Retinal pigment epithelial cell (primary cell): ENCODE measurements at regions not wholly inside any gene's neighbourhood (a gene's known extent, or its start where the extent isn't known, plus 50 kb on each side); places are given as distances from the start of the nearest gene placed in this dataset.

Experiments used
- DNase-seq: peaks from one replicate; pipeline ENCODE4 v3.0.0-alpha.2; 2010; ENCODE audit warnings: low read depth
- H3K4me3 ChIP-seq: 2 replicates; pipeline ENCODE4 v1.5.1; 2011; ENCODE audit warnings: mild to moderate bottlenecking, low read length, control low read depth, moderate library complexity
- TF ChIP-seq, protein P1 (sequence below): conservative IDR thresholded peaks from 2 replicates; pipeline ENCODE4 v1.5.1; 2011; ENCODE audit warnings: low read depth, low read length, control low read depth, inconsistent platforms

DNA sequence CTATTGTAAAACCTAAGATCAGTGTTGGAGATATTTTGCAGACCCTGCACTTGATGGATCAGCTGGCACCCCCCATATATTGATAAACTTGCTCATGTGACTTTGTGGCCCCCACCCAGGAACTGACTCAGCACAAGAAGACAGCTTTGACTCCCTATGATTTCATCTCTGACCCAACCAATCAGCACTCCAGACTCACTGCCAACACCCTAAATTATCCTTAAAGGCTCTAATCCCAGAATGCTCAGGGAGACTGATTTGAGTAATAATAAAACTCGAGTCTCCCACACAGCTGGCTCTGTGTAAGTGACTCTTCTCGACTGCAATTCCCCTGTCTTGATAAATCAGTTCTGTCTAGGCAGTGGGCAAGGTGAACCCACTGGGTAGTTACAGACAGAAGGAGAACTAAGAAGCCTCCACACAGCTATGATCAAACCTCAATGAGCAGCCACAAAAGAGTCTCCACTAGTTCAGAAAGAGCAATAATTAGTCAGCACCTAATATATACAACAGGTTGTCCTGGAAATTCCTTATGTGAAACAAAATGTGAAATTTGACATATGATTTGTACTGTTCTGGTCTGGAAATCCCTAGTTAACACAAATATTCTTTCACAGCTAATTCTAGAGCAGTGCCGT lies 52.2 kb downstream of the ACTL7B start:
- no peak overlapping the region for H3K4me3 ChIP-seq
- TF ChIP-seq, protein P1, sequence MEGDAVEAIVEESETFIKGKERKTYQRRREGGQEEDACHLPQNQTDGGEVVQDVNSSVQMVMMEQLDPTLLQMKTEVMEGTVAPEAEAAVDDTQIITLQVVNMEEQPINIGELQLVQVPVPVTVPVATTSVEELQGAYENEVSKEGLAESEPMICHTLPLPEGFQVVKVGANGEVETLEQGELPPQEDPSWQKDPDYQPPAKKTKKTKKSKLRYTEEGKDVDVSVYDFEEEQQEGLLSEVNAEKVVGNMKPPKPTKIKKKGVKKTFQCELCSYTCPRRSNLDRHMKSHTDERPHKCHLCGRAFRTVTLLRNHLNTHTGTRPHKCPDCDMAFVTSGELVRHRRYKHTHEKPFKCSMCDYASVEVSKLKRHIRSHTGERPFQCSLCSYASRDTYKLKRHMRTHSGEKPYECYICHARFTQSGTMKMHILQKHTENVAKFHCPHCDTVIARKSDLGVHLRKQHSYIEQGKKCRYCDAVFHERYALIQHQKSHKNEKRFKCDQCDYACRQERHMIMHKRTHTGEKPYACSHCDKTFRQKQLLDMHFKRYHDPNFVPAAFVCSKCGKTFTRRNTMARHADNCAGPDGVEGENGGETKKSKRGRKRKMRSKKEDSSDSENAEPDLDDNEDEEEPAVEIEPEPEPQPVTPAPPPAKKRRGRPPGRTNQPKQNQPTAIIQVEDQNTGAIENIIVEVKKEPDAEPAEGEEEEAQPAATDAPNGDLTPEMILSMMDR = no peak
- no peak for DNase-seq

DNA sequence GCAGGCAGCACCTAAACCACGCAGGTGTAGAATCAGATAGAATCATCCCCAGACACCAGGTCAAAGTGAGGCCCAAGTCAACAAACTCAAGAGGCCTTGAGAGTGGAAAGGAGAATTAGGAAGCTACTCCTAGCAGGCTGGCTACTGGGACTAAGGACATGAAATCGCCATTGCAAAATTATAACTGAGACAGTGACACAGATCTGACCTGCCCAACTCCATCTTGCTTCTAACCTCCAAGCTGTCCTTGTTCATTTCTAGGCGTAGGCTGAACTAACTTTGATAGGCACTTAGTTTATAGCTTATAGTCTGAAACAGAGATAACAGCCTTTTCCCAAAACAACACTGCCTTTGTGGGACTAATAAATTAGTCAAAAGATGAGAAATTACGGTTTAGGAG lies 52.8 kb downstream of the ACTL7B start:
- no peak for DNase-seq
- TF ChIP-seq, protein P1 = no peak
- H3K4me3 ChIP-seq = no peak overlapping the region

DNA sequence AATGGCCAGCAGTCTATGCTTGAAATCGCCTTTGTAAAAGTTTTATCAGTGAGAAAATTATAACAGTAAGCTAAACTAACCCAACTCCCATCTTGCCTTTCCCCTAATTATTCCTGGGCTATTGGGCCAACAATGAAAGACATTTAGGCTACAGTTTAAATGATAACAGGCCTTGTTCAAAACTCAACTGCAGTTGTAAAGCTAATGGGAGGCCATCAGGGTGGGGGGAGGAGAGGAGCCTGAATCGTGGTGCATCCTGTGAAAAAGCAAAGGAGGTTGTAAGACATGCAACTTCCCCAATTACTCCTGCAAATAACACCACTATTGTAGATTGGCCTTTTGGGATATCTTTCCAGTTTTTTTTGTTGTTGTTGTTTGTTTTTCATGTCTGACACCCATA lies 53.8 kb downstream of the ACTL7B start:
- TF ChIP-seq, protein P1 = no peak
- DNase-seq = no peak
- no peak overlapping the region for H3K4me3 ChIP-seq

DNA sequence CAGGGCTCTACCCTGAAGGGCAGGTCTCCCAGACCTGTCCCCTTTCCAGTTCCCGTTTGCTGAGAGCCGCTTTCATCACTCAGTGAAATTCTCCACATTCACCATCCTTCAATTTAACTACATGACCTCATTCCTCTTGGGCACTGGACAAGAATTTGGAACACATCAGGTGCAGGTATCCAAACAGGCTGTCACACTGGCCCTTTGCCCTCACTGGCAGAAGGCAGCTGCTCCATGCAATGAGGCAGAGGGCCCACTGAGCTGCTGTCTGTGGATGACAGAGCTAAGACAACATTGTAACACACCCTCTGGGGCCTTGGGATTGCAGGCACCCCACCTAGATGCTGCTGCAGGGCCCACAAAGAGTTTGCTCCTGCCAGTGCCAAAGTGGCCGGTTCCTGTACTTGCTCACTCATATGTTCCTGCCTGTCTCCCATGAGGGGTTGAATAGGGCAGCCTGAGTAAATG lies 55.1 kb downstream of the ACTL7B start:
- H3K4me3 ChIP-seq = no peak overlapping the region
- TF ChIP-seq, protein P1 = no peak
- DNase-seq = no peak

DNA sequence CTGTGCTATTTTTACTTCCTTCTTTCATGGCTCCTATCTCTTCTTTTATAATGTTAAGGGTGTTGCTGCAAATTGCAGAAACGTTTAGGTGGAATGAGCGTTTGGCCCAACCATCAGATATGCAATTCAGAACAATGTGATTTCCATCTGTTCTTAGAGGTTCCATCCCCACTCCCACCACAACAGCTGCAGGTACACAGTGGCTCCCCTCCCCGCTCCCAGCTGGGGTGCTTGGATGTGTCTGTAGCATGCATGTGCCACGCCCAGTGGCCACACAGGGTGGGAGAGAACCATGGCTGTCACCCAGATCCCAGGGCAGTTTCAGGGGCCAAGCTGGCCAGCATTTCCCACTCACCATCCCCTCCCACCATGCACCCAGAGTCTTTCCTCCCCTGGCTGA lies 62.2 kb downstream of the ACTL7B start:
- DNase-seq = no peak
- TF ChIP-seq, protein P1 = no peak
- H3K4me3 ChIP-seq = no peak overlapping the region

DNA sequence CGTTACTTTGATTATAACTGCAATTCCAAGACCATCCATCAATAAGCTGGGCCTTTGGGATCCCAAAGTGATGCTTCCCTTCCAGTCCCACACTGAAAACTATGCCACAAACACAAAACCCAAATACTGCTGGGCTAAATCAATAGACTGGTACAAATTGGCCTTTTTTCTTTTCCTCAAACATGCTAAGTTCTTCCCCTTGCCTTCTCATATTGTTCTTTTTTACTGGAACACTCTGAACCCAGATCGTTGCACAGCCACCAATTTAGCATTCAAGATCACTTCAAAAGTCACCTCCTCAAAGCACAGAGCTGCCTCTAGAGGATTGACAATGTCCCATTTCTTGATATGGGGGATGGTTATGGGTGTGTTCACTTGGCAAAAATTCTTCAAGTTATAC lies 66.0 kb downstream of the ACTL7B start:
- DNase-seq = no peak
- TF ChIP-seq, protein P1 = no peak

DNA sequence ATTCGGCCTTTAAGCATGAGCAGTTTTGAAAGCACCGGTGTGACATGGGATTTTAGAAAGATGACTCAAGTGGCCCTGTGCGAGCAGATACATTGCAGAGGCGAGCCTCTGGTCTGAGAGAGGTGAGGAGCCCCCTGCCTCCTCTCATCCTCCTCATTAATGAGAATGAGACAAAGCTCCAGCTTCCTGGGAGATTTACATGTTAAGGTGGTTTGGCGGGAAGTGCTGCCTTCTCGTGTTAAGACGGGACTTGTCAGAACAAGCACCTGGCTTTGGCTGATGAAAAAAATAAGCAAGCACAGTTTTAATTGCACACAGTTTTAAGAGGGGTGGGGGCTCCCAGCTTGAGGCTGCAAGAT lies 68.1 kb downstream of the ACTL7B start:
- no peak for DNase-seq
- TF ChIP-seq, protein P1 = no peak
- H3K4me3 ChIP-seq = no peak overlapping the region

More for the DNA sequence above, 66.0 kb downstream of the ACTL7B start:
- no peak overlapping the region for H3K4me3 ChIP-seq
